ENCODE measurements at regions not wholly inside any gene's neighbourhood (a gene's known extent, or its start where the extent isn't known, plus 50 kb on each side); places are given as distances from the start of the nearest gene placed in this dataset.

- TF ChIP-seq CTCF (IDR thresholded peaks at IDR 0.05; ENCODE audit: low read depth, low read length, missing control alignments) = no peak
- in situ Hi-C loops (cut with HindIII; ENCODE audit: low sequenced_read_pairs) = no loop called here
- DNase-seq (ENCODE audit: low read depth) = no peak
- no peak overlapping the region for H3K4me3 ChIP-seq (ENCODE audit: low read depth, low read length)
Measured at GRCh38 chr2:142769761-142770160, 107.7 kb upstream of the KYNU start.

GRCh38 chr2:142767847-142768246 lies 109.6 kb upstream of the KYNU start:
- no peak overlapping the region for H3K4me3 ChIP-seq (ENCODE audit: low read depth, low read length)
- in situ Hi-C loops (cut with HindIII; ENCODE audit: low sequenced_read_pairs) = no loop called here
- TF ChIP-seq CTCF (IDR thresholded peaks at IDR 0.05; ENCODE audit: low read depth, low read length, missing control alignments) = no peak
- no peak for DNase-seq (ENCODE audit: low read depth)

DNA sequence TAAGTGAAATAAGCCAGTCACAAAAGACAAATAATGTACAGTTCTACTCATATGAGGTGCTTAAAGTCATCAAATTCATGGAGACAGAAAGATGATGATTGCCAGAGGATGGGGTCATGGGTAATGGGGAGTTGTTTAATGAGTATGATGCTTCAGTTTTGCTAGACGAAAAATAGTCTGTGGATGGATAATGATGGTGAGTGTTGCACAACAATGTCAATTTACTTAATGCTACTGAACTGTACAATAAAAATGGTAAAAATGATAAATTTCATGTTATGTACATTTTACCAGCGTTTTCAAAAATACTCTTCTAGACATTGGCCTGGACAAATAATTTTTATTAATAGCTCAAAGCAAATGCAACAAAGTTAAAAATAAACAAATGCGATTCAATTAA lies 118.5 kb upstream of the KYNU start:
- in situ Hi-C loops (cut with HindIII; ENCODE audit: low sequenced_read_pairs) = no loop called here

DNA sequence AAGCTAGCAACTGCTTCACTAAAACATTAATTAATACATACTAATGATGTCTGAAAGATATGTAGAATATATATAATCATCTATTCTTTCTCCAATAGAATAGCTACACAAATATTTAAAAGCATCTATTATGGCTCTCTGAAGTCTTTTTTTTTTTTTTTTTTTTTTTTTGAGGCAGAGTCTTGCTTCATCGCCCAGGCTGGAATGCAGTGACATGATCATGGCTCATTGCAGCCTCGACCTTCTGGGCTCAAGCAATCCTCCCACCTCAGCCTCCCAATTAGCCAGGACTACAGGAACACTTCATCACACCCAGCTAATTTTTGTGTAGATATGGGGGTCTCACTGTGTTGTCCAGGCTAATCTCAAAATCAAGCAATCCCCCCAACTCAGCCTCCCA lies 120.4 kb upstream of the KYNU start:
- in situ Hi-C loops (cut with HindIII; ENCODE audit: low sequenced_read_pairs) = no loop called here
- no peak overlapping the region for H3K4me3 ChIP-seq (ENCODE audit: low read depth, low read length)
- no peak for DNase-seq (ENCODE audit: low read depth)
- TF ChIP-seq CTCF (IDR thresholded peaks at IDR 0.05; ENCODE audit: low read depth, low read length, missing control alignments) = no peak

More for the DNA sequence above, 118.5 kb upstream of the KYNU start:
- no peak for DNase-seq (ENCODE audit: low read depth)
- no peak for TF ChIP-seq CTCF (IDR thresholded peaks at IDR 0.05; ENCODE audit: low read depth, low read length, missing control alignments)
- H3K4me3 ChIP-seq (ENCODE audit: low read depth, low read length) = no peak overlapping the region

DNA sequence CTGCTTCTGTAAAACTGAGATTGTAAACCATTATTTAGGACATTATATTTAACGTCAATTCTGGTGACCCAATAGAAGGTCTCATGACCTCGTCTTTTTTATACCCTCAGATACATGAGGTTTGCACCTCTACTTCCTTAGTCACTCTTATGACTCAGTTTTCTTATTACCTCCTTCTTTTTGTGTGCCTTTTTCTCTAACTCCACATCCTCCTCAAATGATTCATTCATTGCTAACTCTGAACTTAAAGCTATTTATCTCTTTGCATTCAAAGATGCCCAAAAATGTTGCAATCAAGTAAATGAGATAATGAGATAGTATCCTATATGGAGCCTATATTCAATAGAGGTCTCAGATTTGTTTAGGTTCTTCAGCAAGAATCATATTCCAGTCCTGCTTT lies 121.0 kb upstream of the KYNU start:
- in situ Hi-C loops (cut with HindIII; ENCODE audit: low sequenced_read_pairs) = no loop called here
- no peak for DNase-seq (ENCODE audit: low read depth)
- no peak overlapping the region for H3K4me3 ChIP-seq (ENCODE audit: low read depth, low read length)
- no peak for TF ChIP-seq CTCF (IDR thresholded peaks at IDR 0.05; ENCODE audit: low read depth, low read length, missing control alignments)

GRCh38 chr2:142755191-142755590 lies 122.3 kb upstream of the KYNU start:
- H3K4me3 ChIP-seq (ENCODE audit: low read depth, low read length) = no peak overlapping the region
- in situ Hi-C loops (cut with HindIII; ENCODE audit: low sequenced_read_pairs) = no loop called here
- no peak for TF ChIP-seq CTCF (IDR thresholded peaks at IDR 0.05; ENCODE audit: low read depth, low read length, missing control alignments)
- DNase-seq (ENCODE audit: low read depth) = no peak

GRCh38 chr2:142754182-142754581 lies 123.3 kb upstream of the KYNU start:
- in situ Hi-C loops (cut with HindIII; ENCODE audit: low sequenced_read_pairs) = no loop called here
- TF ChIP-seq CTCF (IDR thresholded peaks at IDR 0.05; ENCODE audit: low read depth, low read length, missing control alignments) = no peak
- no peak for DNase-seq (ENCODE audit: low read depth)
- no peak overlapping the region for H3K4me3 ChIP-seq (ENCODE audit: low read depth, low read length)

Data from astrocyte of the cerebellum (primary cell).